HCT116 (cell line): ENCODE measurements at regions not wholly inside any gene's neighbourhood (a gene's known extent, or its start where the extent isn't known, plus 50 kb on each side); places are given as distances from the start of the nearest gene placed in this dataset.

Source experiments
- CBX3 ChIP-seq: IDR thresholded peaks from 2 replicates; pipeline ENCODE4 v1.6.1; 2012; ENCODE audit warnings: low read depth
- CTCF ChIP-seq, 3 experiments: fragments of 200-600 bp in 1 of 3; sonication (generic) in 1 of 3; IDR thresholded peaks in 2 of 3; conservative IDR thresholded peaks in 1 of 3; 2 replicates each; pipeline ENCODE4 v1.5.1; 2012 to 2017; ENCODE audit warnings: low read depth in 2 of 3, low read length in 2 of 3, antibody characterized with exemption in 1 of 3, borderline replicate concordance in 1 of 3, control low read depth in 1 of 3, mild to moderate bottlenecking in 1 of 3, mixed read lengths in 1 of 3, mixed run types in 1 of 3, moderate library complexity in 1 of 3; ENCODE audit not compliant: insufficient read depth in 1 of 3
- EZH2 ChIP-seq: fragments of 200-600 bp; sonication (generic); IDR thresholded peaks from 2 replicates; pipeline ENCODE4 v1.6.1; 2017; ENCODE audit warnings: antibody characterized with exemption, mixed run types
- EZH2phosphoT487 ChIP-seq: fragments of 200-600 bp; IDR thresholded peaks from 2 replicates; pipeline ENCODE4 v1.6.1; 2018; ENCODE audit warnings: antibody characterized with exemption, borderline replicate concordance
- MAX ChIP-seq: IDR thresholded peaks from 2 replicates; pipeline ENCODE4 v1.6.1; 2012
- POLR2A ChIP-seq: IDR thresholded peaks from 2 replicates; pipeline ENCODE4 v1.7.0; 2011; ENCODE audit warnings: borderline replicate concordance; ENCODE audit not compliant: insufficient read depth, insufficient read length; ENCODE audit errors: extremely low read depth
- POLR2AphosphoS5 ChIP-seq: IDR thresholded peaks from 2 replicates; pipeline ENCODE4 v1.6.1; 2011; ENCODE audit warnings: mild to moderate bottlenecking, low read depth, low read length, moderate library complexity
- RAD21 ChIP-seq: IDR thresholded peaks from 2 replicates; pipeline ENCODE4 v1.6.1; 2012; ENCODE audit warnings: low read depth, mild to moderate bottlenecking
- SRF ChIP-seq: IDR thresholded peaks from 2 replicates; pipeline ENCODE4 v1.6.1; 2012; ENCODE audit warnings: low read depth
- TCF7L2 ChIP-seq: IDR thresholded peaks from 2 replicates; pipeline ENCODE4 v1.7.0; 2011; ENCODE audit warnings: borderline replicate concordance, inconsistent platforms; ENCODE audit not compliant: insufficient read depth, insufficient read length; ENCODE audit errors: extremely low read depth
- TF ChIP-seq, protein P1 (sequence below): IDR thresholded peaks from 2 replicates; pipeline ENCODE4 v1.6.1; 2012

- TF ChIP-seq CTCF (IDR thresholded peaks at IDR 0.05 in 2 of 3, conservative IDR thresholded peaks at IDR 0.05 in 1 of 3; ENCODE audit: borderline replicate concordance in 1 of 3, insufficient read depth in 1 of 3, low read depth in 2 of 3, low read length in 2 of 3), result no peak
- TF ChIP-seq MAX, result no peak
- TF ChIP-seq POLR2A, result no peak
- TF ChIP-seq EZH2phosphoT487, result no peak
- TF ChIP-seq POLR2AphosphoS5, result no peak
- TF ChIP-seq SRF, result no peak
- TF ChIP-seq TCF7L2, result no peak
- no peak for TF ChIP-seq EZH2
- no peak for TF ChIP-seq RAD21
- TF ChIP-seq, protein P1, sequence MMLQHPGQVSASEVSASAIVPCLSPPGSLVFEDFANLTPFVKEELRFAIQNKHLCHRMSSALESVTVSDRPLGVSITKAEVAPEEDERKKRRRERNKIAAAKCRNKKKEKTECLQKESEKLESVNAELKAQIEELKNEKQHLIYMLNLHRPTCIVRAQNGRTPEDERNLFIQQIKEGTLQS, result no peak
- no peak for TF ChIP-seq CBX3
These were observed 181.9 kb upstream of the PPARGC1A start for GRCh38 chr4:24071612-24072372.
